ENCODE measurements at regions not wholly inside any gene's neighbourhood (a gene's known extent, or its start where the extent isn't known, plus 50 kb on each side); places are given as distances from the start of the nearest gene placed in this dataset.

- FAIRE-seq (no peak), DNase-seq (ENCODE audit: low read depth in 1 of 2, low spot score in 2 of 2) (no peak)
- Histone ChIP-seq H2BK20ac (ENCODE audit: low read length) (no peak overlapping the region), H4K5ac (ENCODE audit: insufficient read length, low read depth, low read length) (no peak overlapping the region), H4K8ac (ENCODE audit: extremely low read depth, insufficient read depth, low read length) (no peak overlapping the region), H4K20me1 (replicated peaks in 1 of 2; ENCODE audit: control insufficient read depth in 1 of 2, insufficient read depth in 2 of 2, low read length in 2 of 2) (no peaks in the 10 kb centered on the region), H3K18ac (ENCODE audit: extremely low read depth, low read length) (no peak overlapping the region), H3K79me2 (ENCODE audit: control insufficient read depth in 1 of 2, insufficient read depth in 2 of 2, low read length in 2 of 2) (no peaks in the 10 kb centered on the region), H3K4ac (replicated peaks; ENCODE audit: insufficient read length, low read depth, low read length) (no peak overlapping the region), H3K4me2 (ENCODE audit: insufficient read depth in 1 of 2, low read depth in 2 of 2, low read length in 2 of 2) (no peak overlapping the region), H3K27ac (ENCODE audit: low read depth, low read length) (no peak overlapping the region), H2BK120ac (replicated peaks; ENCODE audit: low read depth, low read length) (no peak overlapping the region), H3K4me3 (ENCODE audit: extremely low read depth in 1 of 4, insufficient read depth in 2 of 4, low read depth in 3 of 4, low read length in 4 of 4) (no peak overlapping the region), H2BK5ac (ENCODE audit: low read depth, low read length) (no peak overlapping the region), H3K36me3 (ENCODE audit: control insufficient read depth in 2 of 4, insufficient read depth in 4 of 4, low read length in 3 of 4) (no peaks in the 10 kb centered on the region), H2AFZ (ENCODE audit: low read length) (no peak overlapping the region), H3K9me3 (ENCODE audit: insufficient read depth in 2 of 2, low read depth in 1 of 2, low read length in 1 of 2) (no peaks in the 10 kb centered on the region), H4K91ac (replicated peaks; ENCODE audit: insufficient read length, low read length) (no peak overlapping the region), H3K79me1 (ENCODE audit: low read depth, low read length) (no peaks in the 10 kb centered on the region), H3K4me1 (replicated peaks in 1 of 4; ENCODE audit: control insufficient read depth in 3 of 4, insufficient read depth in 4 of 4, low read length in 3 of 4) (no peaks in the 10 kb centered on the region), H2BK12ac (ENCODE audit: low read depth, low read length) (no peak overlapping the region), H3K27me3 (replicated peaks in 1 of 4; ENCODE audit: control insufficient read depth in 3 of 4, extremely low read depth in 1 of 4, insufficient read depth in 3 of 4, low read length in 3 of 4) (no peaks in the 10 kb centered on the region), H2AK5ac (ENCODE audit: low read depth, low read length) (no peak overlapping the region), H3K9ac (replicated peaks in 1 of 4; ENCODE audit: extremely low read depth in 1 of 4, low read depth in 3 of 4, low read length in 3 of 4) (no peak overlapping the region), H3K14ac (ENCODE audit: insufficient read length) (no peak overlapping the region), H3K23ac (ENCODE audit: insufficient read length) (no peak overlapping the region), H3K23me2 (ENCODE audit: low read depth, low read length) (no peaks in the 10 kb centered on the region), H3K56ac (replicated peaks; ENCODE audit: insufficient read length, low read depth, low read length) (no peak overlapping the region), H2BK15ac (ENCODE audit: low read length) (no peak overlapping the region)
- 85% methylated on average over 1 of the region's 1 CpG; no CpG with 5 or more reads in 1 of the 2 experiments for WGBS, 2 experiments (ENCODE audit: extremely low coverage in 1 of 2, insufficient coverage in 1 of 2, insufficient read length in 1 of 2, insufficient replicate concordance in 2 of 2, low coverage in 1 of 2, low lambda C conversion rate in 2 of 2, missing lambda C conversion rate in 1 of 2)
- ChIA-PET CTCF (ENCODE audit: partially characterized antibody) (interaction anchor here (0.6 kb wide), 1 partner anchor 293 kb away, joined by 3 read pairs; no protein-coding TSS in a partner anchor), POLR2A (ENCODE audit: partially characterized antibody) (no interaction called here)
- TF ChIP-seq BACH1 (IDR thresholded peaks at IDR 0.05; ENCODE audit: low read length) (no peak), PHF8 (conservative IDR thresholded peaks at IDR 0.05; ENCODE audit: low read depth, low read length) (no peak), KDM4A (IDR thresholded peaks at IDR 0.05; ENCODE audit: low read depth, low read length, severe bottlenecking) (no peak)
Measured at GRCh38 chr12:103020839-103021238, 63.4 kb downstream of the ASCL1 start.
